Muscle of leg (tissue), 3 donors: ENCODE measurements at regions not wholly inside any gene's neighbourhood (a gene's known extent, or its start where the extent isn't known, plus 50 kb on each side); places are given as distances from the start of the nearest gene placed in this dataset.
"Not testable (repeated sequence)": the region's sequence is repeated elsewhere in the genome, so short reads cannot be mapped to it uniquely, and the experiment has no call there.

Source experiments
- DNase-seq: peaks from one replicate; pipeline ENCODE4 v3.0.0; 2013
- H3K27ac ChIP-seq: one replicate; pipeline ENCODE4 v1.5.1; 2013; ENCODE audit warnings: mild to moderate bottlenecking, low read length, control low read depth
- H3K27me3 ChIP-seq: one replicate; pipeline ENCODE4 v1.6.1; 2013; ENCODE audit warnings: low read length; ENCODE audit not compliant: control insufficient read depth, insufficient read depth
- H3K36me3 ChIP-seq: one replicate; pipeline ENCODE4 v1.6.1; 2013; ENCODE audit warnings: low read length; ENCODE audit not compliant: control insufficient read depth, insufficient read depth
- H3K4me1 ChIP-seq: one replicate; pipeline ENCODE4 v1.6.1; 2013; ENCODE audit warnings: low read length; ENCODE audit not compliant: control insufficient read depth, insufficient read depth
- H3K4me3 ChIP-seq: one replicate; pipeline ENCODE4 v1.5.1; 2013; ENCODE audit warnings: low read length, control low read depth
- H3K9me3 ChIP-seq: replicated peaks from 2 replicates; pipeline ENCODE4 v1.6.1; 2013; ENCODE audit warnings: low read depth, low read length; ENCODE audit not compliant: control insufficient read depth
- WGBS: methylation state at CpG from one replicate; pipeline ENCODE4 v1.1.5; 2013; ENCODE audit warnings: missing lambda C conversion rate; ENCODE audit not compliant: insufficient coverage; 5-methylcytosine and 5-hydroxymethylcytosine counted together

- Histone ChIP-seq H3K36me3 (no peaks in the 10 kb centered on the region), H3K9me3 (no peaks in the 10 kb centered on the region), H3K4me1 (peaks cover 16% of the 10 kb centered on the region), H3K27ac (no peak overlapping the region), H3K27me3 (no peaks in the 10 kb centered on the region), H3K4me3 (no peak overlapping the region)
- DNase-seq: no peak
- WGBS: 93% methylated on average over 7 of the region's 9 CpGs
Observed at GRCh38 chr10:118805146-118805545, 50.4 kb upstream of the CACUL1 start.

- H3K4me3 ChIP-seq: no peak overlapping the region
- H3K27me3 ChIP-seq: peaks cover 2% of the 10 kb centered on the region
- H3K27ac ChIP-seq: no peak overlapping the region
- 85% methylated on average over 11 of the region's 13 CpGs for WGBS
- H3K9me3 ChIP-seq: no peaks in the 10 kb centered on the region
- H3K4me1 ChIP-seq: peaks cover 28% of the 10 kb centered on the region
- H3K36me3 ChIP-seq: no peaks in the 10 kb centered on the region
- no peak for DNase-seq
Observed at GRCh38 chr10:118807512-118808305, 52.9 kb upstream of the CACUL1 start.

- Histone ChIP-seq H3K4me3 (no peak overlapping the region), H3K36me3 (no peaks in the 10 kb centered on the region), H3K4me1 (peaks cover 28% of the 10 kb centered on the region), H3K27ac (no peak overlapping the region), H3K27me3 (peaks cover 2% of the 10 kb centered on the region), H3K9me3 (no peaks in the 10 kb centered on the region)
- DNase-seq: peak; percentile 42
- WGBS: 41% methylated on average over 20 of the region's 21 CpGs
Observed at GRCh38 chr10:118808601-118809356, 54.0 kb upstream of the CACUL1 start.

- Histone ChIP-seq H3K27ac (no peak overlapping the region), H3K4me1 (peaks cover 28% of the 10 kb centered on the region), H3K27me3 (peaks cover 2% of the 10 kb centered on the region), H3K4me3 (no peak overlapping the region), H3K36me3 (no peaks in the 10 kb centered on the region), H3K9me3 (no peaks in the 10 kb centered on the region)
- WGBS: 64% methylated on average over 8 of the region's 20 CpGs
- no peak for DNase-seq
Observed at GRCh38 chr10:118809357-118810220, 54.8 kb upstream of the CACUL1 start.

- no peaks in the 10 kb centered on the region for H3K36me3 ChIP-seq
- H3K27ac ChIP-seq: no peak overlapping the region
- peaks cover 5% of the 10 kb centered on the region for H3K27me3 ChIP-seq
- H3K4me3 ChIP-seq: no peak overlapping the region
- DNase-seq: peak; percentile 89
- peaks cover 28% of the 10 kb centered on the region for H3K4me1 ChIP-seq
- H3K9me3 ChIP-seq: no peaks in the 10 kb centered on the region
- WGBS: 42% methylated on average over 2 of the region's 5 CpGs
Observed at GRCh38 chr10:118810796-118811505, 56.2 kb upstream of the CACUL1 start.

DNA sequence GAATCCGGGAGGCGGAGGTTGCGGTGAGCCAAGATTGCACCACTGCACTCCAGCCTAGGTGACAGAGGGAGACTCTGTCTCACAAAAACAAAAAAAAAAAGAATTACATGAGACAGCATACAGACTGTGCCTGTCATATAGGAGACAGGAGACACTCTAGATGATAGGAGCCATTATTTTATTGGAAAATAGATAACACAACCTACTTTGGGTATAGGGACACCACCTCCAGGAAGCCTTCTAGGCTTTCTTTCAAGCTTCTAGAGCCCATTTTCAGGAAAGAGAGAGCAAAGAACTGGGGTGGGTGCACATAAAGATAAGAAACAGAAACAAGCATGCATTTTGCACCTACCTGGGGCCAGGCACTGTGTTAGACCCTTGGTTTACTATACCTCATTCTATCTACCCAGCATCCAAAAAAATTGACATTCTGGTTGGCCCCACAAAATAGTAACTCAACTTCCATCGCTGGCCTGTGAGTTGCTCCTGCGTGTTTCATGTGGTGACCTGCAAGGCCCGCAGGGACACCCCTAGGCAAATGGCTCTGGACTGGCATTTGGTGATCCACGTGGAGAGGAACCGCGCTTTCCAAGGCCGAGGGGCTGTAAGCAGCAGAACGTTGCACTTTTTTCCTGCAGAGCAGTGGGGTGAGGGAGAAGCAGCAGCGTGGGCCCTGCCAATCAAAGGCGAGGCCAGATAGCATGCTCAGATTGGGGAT is 57.1 kb upstream of the CACUL1 start:
- H3K4me3 ChIP-seq: no peak overlapping the region
- DNase-seq: no peak
- H3K27ac ChIP-seq: no peak overlapping the region
- WGBS: 62% methylated on average over 10 of the region's 13 CpGs
- H3K4me1 ChIP-seq: peaks cover 32% of the 10 kb centered on the region
- no peaks in the 10 kb centered on the region for H3K36me3 ChIP-seq
- peaks cover 5% of the 10 kb centered on the region for H3K27me3 ChIP-seq
- H3K9me3 ChIP-seq: no peaks in the 10 kb centered on the region

- no peak overlapping the region for H3K4me3 ChIP-seq
- WGBS: 20% methylated on average over 9 of the region's 10 CpGs
- H3K36me3 ChIP-seq: no peaks in the 10 kb centered on the region
- peaks cover 5% of the 10 kb centered on the region for H3K27me3 ChIP-seq
- H3K4me1 ChIP-seq: peaks cover 33% of the 10 kb centered on the region
- no peaks in the 10 kb centered on the region for H3K9me3 ChIP-seq
- DNase-seq: peak; percentile 25
- no peak overlapping the region for H3K27ac ChIP-seq
Observed at GRCh38 chr10:118812393-118812740, 57.6 kb upstream of the CACUL1 start.

DNA sequence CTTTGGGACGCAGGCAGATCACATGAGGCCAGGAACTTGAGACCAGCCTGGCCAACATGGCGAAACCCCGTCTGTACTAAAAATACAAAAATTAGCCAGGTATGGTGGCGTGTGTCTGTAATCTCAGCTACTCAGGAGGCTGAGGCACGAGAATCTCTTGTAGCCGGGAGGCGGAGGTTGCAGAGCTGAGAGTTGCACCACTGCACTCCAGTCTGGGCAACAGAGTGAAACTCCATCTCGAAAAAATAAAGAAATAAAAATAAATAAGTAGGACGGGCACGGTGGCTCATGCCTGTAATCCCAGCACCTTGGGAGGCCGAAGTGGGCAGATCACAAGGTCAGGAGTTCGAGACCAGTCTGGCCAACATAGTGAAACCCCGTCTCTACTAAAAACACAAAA is 58.2 kb upstream of the CACUL1 start:
- H3K36me3 ChIP-seq, H3K27me3 ChIP-seq, DNase-seq, H3K4me3 ChIP-seq, H3K27ac ChIP-seq, H3K9me3 ChIP-seq: not testable (repeated sequence)
- 97% methylated on average over 10 of the region's 13 CpGs for WGBS
- H3K4me1 ChIP-seq: peaks cover 33% of the 10 kb centered on the region

DNA sequence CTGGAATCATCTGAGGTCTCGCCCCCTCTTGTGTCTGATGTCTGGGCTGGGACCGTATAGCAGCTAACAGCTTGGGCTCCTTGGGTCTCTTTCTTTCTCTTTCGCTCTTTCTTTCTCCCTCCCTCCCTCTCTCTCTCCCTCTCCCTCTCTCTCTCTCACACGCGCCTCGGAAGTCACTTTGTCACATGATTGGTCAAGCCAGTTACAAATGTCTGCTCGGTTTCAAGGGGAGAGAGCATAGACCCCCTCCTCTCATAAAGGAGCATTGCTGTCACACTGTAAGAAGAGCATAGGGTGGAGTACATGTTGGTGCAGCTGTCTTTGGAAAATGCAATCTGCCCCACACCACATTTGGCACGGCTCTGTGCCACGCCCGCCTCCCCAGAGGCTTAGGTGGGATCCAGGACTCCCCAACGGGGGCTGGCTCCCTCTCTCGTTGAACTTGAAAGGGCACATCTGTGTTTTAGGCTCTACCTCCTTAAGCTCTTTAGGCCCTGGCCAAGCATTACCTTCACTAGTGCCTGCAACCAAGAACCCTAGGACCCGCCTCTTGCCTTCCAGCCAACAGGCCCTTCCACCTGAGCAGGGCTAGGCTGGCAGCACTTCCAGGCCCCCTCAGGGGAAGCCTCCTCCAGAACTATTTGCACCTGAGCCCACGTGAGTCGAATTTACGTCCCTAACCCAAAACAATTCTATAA is 61.9 kb upstream of the CACUL1 start:
- WGBS: 64% methylated on average over 6 of the region's 16 CpGs
- Histone ChIP-seq H3K27ac (no peak overlapping the region), H3K27me3 (peaks cover 5% of the 10 kb centered on the region), H3K9me3 (no peaks in the 10 kb centered on the region), H3K36me3 (no peaks in the 10 kb centered on the region), H3K4me1 (peaks cover 17% of the 10 kb centered on the region), H3K4me3 (no peak overlapping the region)
- peak; percentile 23 for DNase-seq
